ENCODE measurements at regions not wholly inside any gene's neighbourhood (a gene's known extent, or its start where the extent isn't known, plus 50 kb on each side); places are given as distances from the start of the nearest gene placed in this dataset.

- H3K9ac ChIP-seq (ENCODE audit: low read depth, low read length, poor library complexity, severe bottlenecking), result no peak overlapping the region
- H3K79me2 ChIP-seq (ENCODE audit: insufficient read depth, low read length), result no peaks in the 10 kb centered on the region
- H3K9me3 ChIP-seq (ENCODE audit: insufficient read depth, low read depth, low read length), result no peaks in the 10 kb centered on the region
- TF ChIP-seq, protein P1, sequence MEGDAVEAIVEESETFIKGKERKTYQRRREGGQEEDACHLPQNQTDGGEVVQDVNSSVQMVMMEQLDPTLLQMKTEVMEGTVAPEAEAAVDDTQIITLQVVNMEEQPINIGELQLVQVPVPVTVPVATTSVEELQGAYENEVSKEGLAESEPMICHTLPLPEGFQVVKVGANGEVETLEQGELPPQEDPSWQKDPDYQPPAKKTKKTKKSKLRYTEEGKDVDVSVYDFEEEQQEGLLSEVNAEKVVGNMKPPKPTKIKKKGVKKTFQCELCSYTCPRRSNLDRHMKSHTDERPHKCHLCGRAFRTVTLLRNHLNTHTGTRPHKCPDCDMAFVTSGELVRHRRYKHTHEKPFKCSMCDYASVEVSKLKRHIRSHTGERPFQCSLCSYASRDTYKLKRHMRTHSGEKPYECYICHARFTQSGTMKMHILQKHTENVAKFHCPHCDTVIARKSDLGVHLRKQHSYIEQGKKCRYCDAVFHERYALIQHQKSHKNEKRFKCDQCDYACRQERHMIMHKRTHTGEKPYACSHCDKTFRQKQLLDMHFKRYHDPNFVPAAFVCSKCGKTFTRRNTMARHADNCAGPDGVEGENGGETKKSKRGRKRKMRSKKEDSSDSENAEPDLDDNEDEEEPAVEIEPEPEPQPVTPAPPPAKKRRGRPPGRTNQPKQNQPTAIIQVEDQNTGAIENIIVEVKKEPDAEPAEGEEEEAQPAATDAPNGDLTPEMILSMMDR (conservative IDR thresholded peaks at IDR 0.05; ENCODE audit: low read length), result no peak
- peaks cover 5% of the 10 kb centered on the region for H3K4me1 ChIP-seq (ENCODE audit: insufficient read depth, low read length, poor library complexity, severe bottlenecking)
- H3K4me2 ChIP-seq (ENCODE audit: low read depth, low read length, poor library complexity, severe bottlenecking), result no peak overlapping the region
- H3K4me3 ChIP-seq (ENCODE audit: low read length, poor library complexity, severe bottlenecking), result no peak overlapping the region
- H3K36me3 ChIP-seq (ENCODE audit: insufficient read depth, low read length), result no peaks in the 10 kb centered on the region
- no peak overlapping the region for H2AFZ ChIP-seq (ENCODE audit: low read length)
- no peaks in the 10 kb centered on the region for H3K27me3 ChIP-seq (ENCODE audit: insufficient read depth, low read length, poor library complexity, severe bottlenecking)
- no peaks in the 10 kb centered on the region for H4K20me1 ChIP-seq (ENCODE audit: insufficient read depth, low read length, poor library complexity, severe bottlenecking)
- no peaks in the 10 kb centered on the region for H3F3A ChIP-seq (ENCODE audit: low read depth)
- no peaks in the 10 kb centered on the region for H3K9me2 ChIP-seq (replicated peaks; ENCODE audit: low read depth, low read length)
Measured at GRCh38 chr12:60119327-60119726, 523.5 kb downstream of the SLC16A7 start.

DNA sequence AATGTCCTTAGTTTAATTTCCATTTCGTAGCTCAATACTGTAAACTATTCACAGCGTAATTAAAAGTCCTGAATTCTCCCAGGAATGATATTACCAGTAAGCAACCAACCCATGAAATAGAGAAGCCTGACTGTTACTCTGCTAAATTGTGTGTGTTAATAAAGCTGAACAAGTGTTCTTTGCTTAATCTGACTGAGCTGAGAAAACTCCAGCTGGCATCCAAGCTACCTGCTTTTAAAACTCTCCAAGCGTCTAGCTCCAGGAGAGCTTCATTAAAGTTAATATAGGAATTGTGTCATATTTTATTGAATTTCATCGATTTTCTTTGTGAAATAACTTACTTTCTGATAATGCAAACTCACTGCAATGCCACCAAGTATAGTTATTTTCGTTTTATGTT lies 524.4 kb downstream of the SLC16A7 start:
- Histone ChIP-seq H3K4me2 (ENCODE audit: low read depth, low read length, poor library complexity, severe bottlenecking) (no peak overlapping the region), H3K4me3 (ENCODE audit: low read length, poor library complexity, severe bottlenecking) (no peak overlapping the region), H3K9me2 (replicated peaks; ENCODE audit: low read depth, low read length) (no peaks in the 10 kb centered on the region), H4K20me1 (ENCODE audit: insufficient read depth, low read length, poor library complexity, severe bottlenecking) (no peaks in the 10 kb centered on the region), H3K36me3 (ENCODE audit: insufficient read depth, low read length) (no peaks in the 10 kb centered on the region), H3K27me3 (ENCODE audit: insufficient read depth, low read length, poor library complexity, severe bottlenecking) (no peaks in the 10 kb centered on the region), H3K79me2 (ENCODE audit: insufficient read depth, low read length) (no peaks in the 10 kb centered on the region), H3K9me3 (ENCODE audit: insufficient read depth, low read depth, low read length) (no peaks in the 10 kb centered on the region), H3K9ac (ENCODE audit: low read depth, low read length, poor library complexity, severe bottlenecking) (no peak overlapping the region), H3F3A (ENCODE audit: low read depth) (no peaks in the 10 kb centered on the region), H3K4me1 (ENCODE audit: insufficient read depth, low read length, poor library complexity, severe bottlenecking) (peaks cover 5% of the 10 kb centered on the region), H2AFZ (ENCODE audit: low read length) (no peak overlapping the region)
- TF ChIP-seq, protein P1 (conservative IDR thresholded peaks at IDR 0.05; ENCODE audit: low read length), result no peak
- no peak for TF ChIP-seq EZH2phosphoT487 (IDR thresholded peaks at IDR 0.05; ENCODE audit: borderline replicate concordance)

GRCh38 chr12:60123557-60123956 lies 527.7 kb downstream of the SLC16A7 start:
- H3K4me3 ChIP-seq (ENCODE audit: low read length, poor library complexity, severe bottlenecking), result no peak overlapping the region
- H3K79me2 ChIP-seq (ENCODE audit: insufficient read depth, low read length), result no peaks in the 10 kb centered on the region
- TF ChIP-seq, protein P1 (conservative IDR thresholded peaks at IDR 0.05; ENCODE audit: low read length), result no peak
- TF ChIP-seq EZH2phosphoT487 (IDR thresholded peaks at IDR 0.05; ENCODE audit: borderline replicate concordance), result no peak
- H3K4me2 ChIP-seq (ENCODE audit: low read depth, low read length, poor library complexity, severe bottlenecking), result no peak overlapping the region
- no peaks in the 10 kb centered on the region for H4K20me1 ChIP-seq (ENCODE audit: insufficient read depth, low read length, poor library complexity, severe bottlenecking)
- H3F3A ChIP-seq (ENCODE audit: low read depth), result no peaks in the 10 kb centered on the region
- no peaks in the 10 kb centered on the region for H3K27me3 ChIP-seq (ENCODE audit: insufficient read depth, low read length, poor library complexity, severe bottlenecking)
- no peaks in the 10 kb centered on the region; the same call in 1 of the 2 replicates for H3K9me3 ChIP-seq (ENCODE audit: insufficient read depth, low read depth, low read length)
- no peaks in the 10 kb centered on the region for H3K9me2 ChIP-seq (replicated peaks; ENCODE audit: low read depth, low read length)
- H3K4me1 ChIP-seq (ENCODE audit: insufficient read depth, low read length, poor library complexity, severe bottlenecking), result peaks cover 5% of the 10 kb centered on the region
- no peaks in the 10 kb centered on the region for H3K36me3 ChIP-seq (ENCODE audit: insufficient read depth, low read length)
- no peak overlapping the region for H3K9ac ChIP-seq (ENCODE audit: low read depth, low read length, poor library complexity, severe bottlenecking)
- H2AFZ ChIP-seq (ENCODE audit: low read length), result no peak overlapping the region

Measured in Loucy (cell line).